ENCODE measurements at regions not wholly inside any gene's neighbourhood (a gene's known extent, or its start where the extent isn't known, plus 50 kb on each side); places are given as distances from the start of the nearest gene placed in this dataset.

GRCh38 chr12:92335831-92336230 is 190.2 kb upstream of the BTG1 start:
- TF ChIP-seq, protein P1, sequence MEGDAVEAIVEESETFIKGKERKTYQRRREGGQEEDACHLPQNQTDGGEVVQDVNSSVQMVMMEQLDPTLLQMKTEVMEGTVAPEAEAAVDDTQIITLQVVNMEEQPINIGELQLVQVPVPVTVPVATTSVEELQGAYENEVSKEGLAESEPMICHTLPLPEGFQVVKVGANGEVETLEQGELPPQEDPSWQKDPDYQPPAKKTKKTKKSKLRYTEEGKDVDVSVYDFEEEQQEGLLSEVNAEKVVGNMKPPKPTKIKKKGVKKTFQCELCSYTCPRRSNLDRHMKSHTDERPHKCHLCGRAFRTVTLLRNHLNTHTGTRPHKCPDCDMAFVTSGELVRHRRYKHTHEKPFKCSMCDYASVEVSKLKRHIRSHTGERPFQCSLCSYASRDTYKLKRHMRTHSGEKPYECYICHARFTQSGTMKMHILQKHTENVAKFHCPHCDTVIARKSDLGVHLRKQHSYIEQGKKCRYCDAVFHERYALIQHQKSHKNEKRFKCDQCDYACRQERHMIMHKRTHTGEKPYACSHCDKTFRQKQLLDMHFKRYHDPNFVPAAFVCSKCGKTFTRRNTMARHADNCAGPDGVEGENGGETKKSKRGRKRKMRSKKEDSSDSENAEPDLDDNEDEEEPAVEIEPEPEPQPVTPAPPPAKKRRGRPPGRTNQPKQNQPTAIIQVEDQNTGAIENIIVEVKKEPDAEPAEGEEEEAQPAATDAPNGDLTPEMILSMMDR (IDR thresholded peaks at IDR 0.05): no peak
- TF ChIP-seq POLR2AphosphoS5 (IDR thresholded peaks at IDR 0.05; ENCODE audit: low read depth, low read length) (no peak), SIN3A (IDR thresholded peaks at IDR 0.05; ENCODE audit: borderline replicate concordance, insufficient read depth, low read depth, low read length) (no peak)
- TF ChIP-seq, protein P2, sequence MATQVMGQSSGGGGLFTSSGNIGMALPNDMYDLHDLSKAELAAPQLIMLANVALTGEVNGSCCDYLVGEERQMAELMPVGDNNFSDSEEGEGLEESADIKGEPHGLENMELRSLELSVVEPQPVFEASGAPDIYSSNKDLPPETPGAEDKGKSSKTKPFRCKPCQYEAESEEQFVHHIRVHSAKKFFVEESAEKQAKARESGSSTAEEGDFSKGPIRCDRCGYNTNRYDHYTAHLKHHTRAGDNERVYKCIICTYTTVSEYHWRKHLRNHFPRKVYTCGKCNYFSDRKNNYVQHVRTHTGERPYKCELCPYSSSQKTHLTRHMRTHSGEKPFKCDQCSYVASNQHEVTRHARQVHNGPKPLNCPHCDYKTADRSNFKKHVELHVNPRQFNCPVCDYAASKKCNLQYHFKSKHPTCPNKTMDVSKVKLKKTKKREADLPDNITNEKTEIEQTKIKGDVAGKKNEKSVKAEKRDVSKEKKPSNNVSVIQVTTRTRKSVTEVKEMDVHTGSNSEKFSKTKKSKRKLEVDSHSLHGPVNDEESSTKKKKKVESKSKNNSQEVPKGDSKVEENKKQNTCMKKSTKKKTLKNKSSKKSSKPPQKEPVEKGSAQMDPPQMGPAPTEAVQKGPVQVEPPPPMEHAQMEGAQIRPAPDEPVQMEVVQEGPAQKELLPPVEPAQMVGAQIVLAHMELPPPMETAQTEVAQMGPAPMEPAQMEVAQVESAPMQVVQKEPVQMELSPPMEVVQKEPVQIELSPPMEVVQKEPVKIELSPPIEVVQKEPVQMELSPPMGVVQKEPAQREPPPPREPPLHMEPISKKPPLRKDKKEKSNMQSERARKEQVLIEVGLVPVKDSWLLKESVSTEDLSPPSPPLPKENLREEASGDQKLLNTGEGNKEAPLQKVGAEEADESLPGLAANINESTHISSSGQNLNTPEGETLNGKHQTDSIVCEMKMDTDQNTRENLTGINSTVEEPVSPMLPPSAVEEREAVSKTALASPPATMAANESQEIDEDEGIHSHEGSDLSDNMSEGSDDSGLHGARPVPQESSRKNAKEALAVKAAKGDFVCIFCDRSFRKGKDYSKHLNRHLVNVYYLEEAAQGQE (IDR thresholded peaks at IDR 0.05; ENCODE audit: insufficient read depth in 1 of 2, low read depth in 2 of 2, low read length in 1 of 2): no peak
